HG03558 (cell line): ENCODE measurements at regions not wholly inside any gene's neighbourhood (a gene's known extent, or its start where the extent isn't known, plus 50 kb on each side); places are given as distances from the start of the nearest gene placed in this dataset.
"Not testable (repeated sequence)": the region's sequence is repeated elsewhere in the genome, so short reads cannot be mapped to it uniquely, and the experiment has no call there.

Experiments
- ATAC-seq: cut with Tn5 transposase; IDR thresholded peaks from one replicate; pipeline ENCODE4 v1.9.1; 2021; ENCODE audit warnings: moderate number of reproducible peaks; ENCODE audit not compliant: unreplicated experiment; ENCODE audit errors: extremely low read depth

DNA sequence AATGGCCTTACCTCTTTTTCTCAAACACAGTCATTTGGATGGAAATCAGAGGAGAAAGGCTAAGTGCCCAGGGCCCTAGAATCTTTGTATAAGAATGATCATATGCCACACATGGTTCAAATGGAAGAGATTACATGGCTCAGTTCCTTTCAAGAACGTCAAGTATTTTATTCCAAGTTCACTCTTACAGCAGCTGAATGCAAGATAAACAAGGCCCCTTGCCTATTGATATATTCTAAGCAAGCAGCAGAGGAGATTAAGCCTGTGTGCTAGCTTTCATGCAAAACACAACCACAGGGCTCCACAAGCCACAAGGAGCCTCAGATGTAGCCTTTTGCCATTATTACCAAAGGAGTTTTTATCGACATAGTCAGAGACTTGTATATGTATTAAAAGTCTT lies 55.3 kb upstream of the SLCO6A1 start:
- no peak for ATAC-seq

DNA sequence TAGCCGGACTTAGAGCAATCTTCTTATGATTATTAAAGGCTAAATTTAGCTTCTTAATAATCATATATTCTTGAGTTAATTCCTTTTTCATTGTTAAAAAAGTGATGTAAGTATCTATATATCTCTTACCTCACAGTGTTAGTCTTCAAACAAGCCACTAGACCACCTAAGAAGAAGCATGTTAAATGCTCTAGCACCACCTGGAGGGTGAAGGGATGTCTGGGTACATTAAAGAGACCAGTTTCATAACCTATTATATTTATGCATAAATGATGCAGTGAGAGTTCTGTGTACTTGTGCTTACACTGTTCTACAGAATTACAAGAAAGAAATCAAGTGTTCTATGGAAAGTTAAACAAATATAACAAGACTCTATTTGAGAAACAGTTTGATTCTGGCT lies 55.9 kb upstream of the SLCO6A1 start:
- ATAC-seq = no peak

- no peak for ATAC-seq
Measured at GRCh38 chr5:102561894-102562760, 63.3 kb upstream of the SLCO6A1 start.

GRCh38 chr5:102570747-102571146 lies 71.9 kb upstream of the SLCO6A1 start:
- ATAC-seq = no peak

DNA sequence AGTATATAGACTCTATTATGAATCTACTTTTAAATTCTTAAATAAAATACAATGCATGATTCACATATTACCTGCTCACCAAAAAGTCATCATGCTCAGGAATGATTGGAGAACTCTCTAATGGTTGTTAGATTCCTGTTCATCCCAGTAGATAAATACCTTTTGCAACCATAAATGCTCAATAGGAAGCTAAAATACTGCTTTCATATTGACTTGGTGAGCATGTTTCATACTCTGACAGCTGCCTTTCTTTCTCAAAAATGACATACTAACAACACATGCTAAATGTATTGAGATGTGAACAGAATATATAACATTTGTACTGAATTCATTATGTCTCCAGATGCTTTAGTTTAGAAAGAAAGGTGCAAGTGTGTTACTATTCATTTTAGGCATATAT lies 79.6 kb upstream of the SLCO6A1 start:
- ATAC-seq = no peak

- no peak for ATAC-seq
Measured at GRCh38 chr5:102579379-102579778, 80.6 kb upstream of the SLCO6A1 start.

DNA sequence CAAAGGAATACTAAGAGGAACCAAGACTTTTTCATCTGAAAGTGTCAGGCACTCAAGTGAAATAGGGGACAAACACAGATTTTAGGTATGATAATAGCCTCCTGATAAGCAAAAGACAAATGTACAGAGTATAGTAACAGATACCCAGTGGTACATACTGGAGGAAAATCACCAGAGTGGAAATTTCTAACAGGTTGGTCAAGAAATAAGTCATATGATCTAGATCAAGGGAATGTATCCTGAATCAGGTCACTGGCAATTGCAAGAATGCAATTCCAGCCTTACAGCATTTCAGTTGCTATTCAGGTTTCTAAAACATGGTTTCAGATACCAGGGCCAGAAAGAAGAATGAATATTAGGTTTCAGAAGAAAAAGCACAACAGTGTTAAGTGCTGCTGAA lies 82.2 kb upstream of the SLCO6A1 start:
- no peak for ATAC-seq

GRCh38 chr5:102582696-102583095 lies 83.9 kb upstream of the SLCO6A1 start:
- no peak for ATAC-seq

- ATAC-seq = no peak
Measured at GRCh38 chr5:102583276-102584124, 84.7 kb upstream of the SLCO6A1 start.

- ATAC-seq = no peak
Measured at GRCh38 chr5:102589661-102590060, 90.9 kb upstream of the SLCO6A1 start.

- no peak for ATAC-seq
Measured at GRCh38 chr5:102590467-102590866, 91.7 kb upstream of the SLCO6A1 start.

GRCh38 chr5:102591650-102592049 lies 92.8 kb upstream of the SLCO6A1 start:
- peak; percentile 81 for ATAC-seq

DNA sequence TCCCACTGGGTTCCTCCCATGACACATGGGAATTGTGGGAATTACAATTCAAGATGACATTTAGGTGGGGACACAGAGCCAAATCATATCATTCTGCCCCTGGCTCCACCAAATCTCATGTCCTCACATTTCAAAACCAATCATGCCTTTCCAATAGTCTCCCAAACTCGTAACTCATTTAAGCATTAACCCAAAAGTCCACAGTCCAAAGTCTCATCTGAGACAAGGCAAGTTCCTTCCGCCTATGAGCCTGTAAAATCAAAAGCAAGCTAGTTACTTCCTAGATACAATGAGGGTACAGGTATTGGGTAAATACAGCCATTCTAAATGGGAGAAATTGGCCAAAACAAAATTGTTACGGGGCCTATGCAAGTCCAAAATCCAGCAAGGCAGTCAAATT lies 93.8 kb upstream of the SLCO6A1 start:
- ATAC-seq = not testable (repeated sequence)

DNA sequence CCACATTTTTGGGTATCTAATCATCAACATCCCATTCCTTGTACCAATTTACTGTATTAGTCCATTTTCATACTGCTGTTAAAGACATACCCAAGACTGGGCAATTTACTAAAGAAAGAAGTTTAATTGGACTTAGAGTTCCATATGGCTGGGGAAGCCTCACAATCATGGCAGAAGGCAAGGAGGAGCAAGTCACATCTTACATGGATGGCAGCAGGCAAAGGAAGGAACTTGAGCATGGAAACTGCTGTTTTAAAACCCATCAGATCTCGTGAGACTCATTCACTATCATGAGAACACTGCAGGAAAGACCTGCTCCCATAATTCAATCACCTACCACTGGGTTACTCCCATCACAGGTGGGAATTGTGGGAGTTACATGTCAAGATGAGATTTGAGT lies 95.4 kb upstream of the SLCO6A1 start:
- no peak for ATAC-seq

- no peak for ATAC-seq
Measured at GRCh38 chr5:102595332-102595731, 96.5 kb upstream of the SLCO6A1 start.

DNA sequence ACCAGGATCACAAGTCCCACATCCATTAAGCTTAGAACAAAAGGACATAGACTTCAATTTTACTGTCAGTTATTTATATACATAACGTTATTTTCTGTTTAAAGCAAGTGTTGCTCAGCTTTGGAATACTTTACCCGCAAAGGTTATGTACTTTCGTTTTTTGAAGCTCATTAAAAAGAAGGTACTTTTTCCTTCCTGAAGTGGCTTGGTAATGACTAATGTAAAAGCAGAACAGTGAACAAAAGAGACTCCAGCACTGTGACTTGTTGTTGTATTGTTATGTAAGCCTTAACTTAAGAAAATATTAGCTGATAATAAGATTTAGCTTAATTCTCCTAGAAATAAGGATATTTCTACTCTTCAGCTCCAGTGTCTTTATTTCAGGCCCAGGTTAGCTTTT lies 97.3 kb upstream of the SLCO6A1 start:
- ATAC-seq = peak; percentile 48

GRCh38 chr5:102596951-102597350 lies 98.2 kb upstream of the SLCO6A1 start:
- no peak for ATAC-seq

DNA sequence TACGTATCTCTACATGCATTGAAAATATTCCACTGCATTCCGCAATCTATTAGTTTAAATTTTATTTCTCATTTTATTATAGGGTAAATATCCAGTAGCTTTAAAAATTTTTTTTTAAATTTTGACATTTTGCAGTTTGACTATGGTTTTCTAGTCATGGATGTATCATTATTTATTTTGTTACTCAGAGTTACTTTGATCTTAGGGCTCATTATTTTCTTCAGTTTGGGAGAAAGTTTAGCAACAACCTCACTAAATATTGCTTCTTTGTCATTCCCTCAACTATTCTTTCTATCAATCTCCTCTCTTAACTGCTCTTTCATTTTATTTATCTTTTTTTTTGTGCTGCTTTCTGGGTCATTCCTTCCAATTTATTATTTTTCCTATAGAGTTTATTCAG lies 100.5 kb upstream of the SLCO6A1 start:
- no peak for ATAC-seq

GRCh38 chr5:102600964-102601363 lies 102.2 kb upstream of the SLCO6A1 start:
- no peak for ATAC-seq

GRCh38 chr5:102603670-102604069 lies 104.9 kb upstream of the SLCO6A1 start:
- no peak for ATAC-seq

DNA sequence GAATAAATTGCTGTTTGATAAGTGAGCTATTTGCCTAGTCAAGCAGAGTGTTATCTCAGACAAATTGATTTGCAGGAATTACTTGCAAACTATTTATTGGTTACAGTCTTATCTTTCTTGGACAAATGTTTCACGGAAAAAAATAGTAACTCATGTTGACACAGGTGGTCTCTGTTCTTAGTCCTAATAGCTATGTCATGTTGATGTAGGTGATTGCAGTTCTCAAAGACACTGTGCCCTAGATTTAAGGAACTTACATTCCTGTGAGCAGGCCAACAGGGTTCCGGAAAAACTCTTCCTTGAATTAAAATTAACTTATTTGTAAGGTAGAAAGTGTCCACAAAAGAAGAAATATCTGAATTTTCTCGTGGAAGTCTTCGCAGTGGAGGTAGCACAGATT lies 109.6 kb upstream of the SLCO6A1 start:
- no peak for ATAC-seq
